ENCODE measurements at regions not wholly inside any gene's neighbourhood (a gene's known extent, or its start where the extent isn't known, plus 50 kb on each side); places are given as distances from the start of the nearest gene placed in this dataset.

GRCh38 chr5:73266176-73266738, 93.3 kb downstream of the TMEM174 start:
- intact Hi-C loops (cut with DNase I, micrococcal nuclease): no loop called here
- no peaks in the 10 kb centered on the region for H3K36me3 ChIP-seq (ENCODE audit: low read depth)
- no peak overlapping the region for H3K4me3 ChIP-seq
- DNase-seq: no peak
- no peak for TF ChIP-seq CTCF (IDR thresholded peaks at IDR 0.05)
- no peaks in the 10 kb centered on the region for H3K4me1 ChIP-seq (ENCODE audit: low read depth)
- no peak for ATAC-seq
- H3K9me3 ChIP-seq: no peaks in the 10 kb centered on the region

GRCh38 chr5:73265641-73266040, 92.6 kb downstream of the TMEM174 start:
- DNase-seq: no peak
- Histone ChIP-seq H3K9me3 (no peaks in the 10 kb centered on the region), H3K4me3 (no peak overlapping the region), H3K36me3 (ENCODE audit: low read depth) (no peaks in the 10 kb centered on the region), H3K4me1 (ENCODE audit: low read depth) (no peaks in the 10 kb centered on the region)
- intact Hi-C loops (cut with DNase I, micrococcal nuclease): no loop called here
- no peak for TF ChIP-seq CTCF (IDR thresholded peaks at IDR 0.05)
- no peak for ATAC-seq

- DNase-seq: no peak
- intact Hi-C loops (cut with DNase I, micrococcal nuclease): no loop called here
- Histone ChIP-seq H3K36me3 (ENCODE audit: low read depth) (no peaks in the 10 kb centered on the region), H3K4me1 (ENCODE audit: low read depth) (no peaks in the 10 kb centered on the region), H3K9me3 (no peaks in the 10 kb centered on the region), H3K4me3 (no peak overlapping the region)
- TF ChIP-seq CTCF (IDR thresholded peaks at IDR 0.05): no peak
- ATAC-seq: no peak
Observed at GRCh38 chr5:73264631-73265030, 91.6 kb downstream of the TMEM174 start.

DNA sequence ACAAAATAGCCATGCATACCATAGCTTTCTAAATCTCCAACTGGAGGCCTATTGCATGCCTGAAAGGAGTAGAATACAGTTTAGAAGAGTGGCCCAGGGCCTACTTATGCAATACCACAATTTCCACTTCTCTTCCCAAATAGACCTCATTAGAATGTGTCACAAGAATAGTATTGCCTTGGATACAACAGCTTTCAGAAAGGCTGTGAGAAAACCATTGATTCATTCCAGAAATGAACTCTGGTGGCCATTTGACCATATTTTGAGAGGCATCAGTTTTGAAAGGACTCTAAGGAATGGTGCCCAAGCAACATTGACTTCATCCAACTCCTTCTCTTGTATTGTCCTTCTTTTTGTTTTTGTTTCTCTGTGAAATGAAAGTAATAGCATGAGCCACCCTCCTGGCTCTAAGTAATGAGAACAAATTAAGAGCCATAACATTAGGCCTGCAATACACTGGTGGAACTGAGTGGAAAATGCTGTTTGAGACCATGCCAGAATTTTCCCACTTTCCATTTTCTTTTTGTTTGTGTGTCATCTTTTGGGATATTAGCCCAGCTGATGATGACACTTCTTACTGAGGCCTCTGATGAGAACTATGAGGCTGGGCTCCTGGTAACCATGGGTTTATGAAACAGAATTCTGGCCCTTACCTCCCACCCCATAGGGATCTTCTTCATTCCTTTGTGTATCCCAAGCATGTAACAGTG, 90.2 kb downstream of the TMEM174 start:
- no peaks in the 10 kb centered on the region for H3K36me3 ChIP-seq (ENCODE audit: low read depth)
- no peaks in the 10 kb centered on the region for H3K9me3 ChIP-seq
- no peak overlapping the region for H3K4me3 ChIP-seq
- DNase-seq: no peak
- no peak for TF ChIP-seq CTCF (IDR thresholded peaks at IDR 0.05)
- no peak for ATAC-seq
- intact Hi-C loops (cut with DNase I, micrococcal nuclease): no loop called here
- H3K4me1 ChIP-seq (ENCODE audit: low read depth): no peaks in the 10 kb centered on the region

DNA sequence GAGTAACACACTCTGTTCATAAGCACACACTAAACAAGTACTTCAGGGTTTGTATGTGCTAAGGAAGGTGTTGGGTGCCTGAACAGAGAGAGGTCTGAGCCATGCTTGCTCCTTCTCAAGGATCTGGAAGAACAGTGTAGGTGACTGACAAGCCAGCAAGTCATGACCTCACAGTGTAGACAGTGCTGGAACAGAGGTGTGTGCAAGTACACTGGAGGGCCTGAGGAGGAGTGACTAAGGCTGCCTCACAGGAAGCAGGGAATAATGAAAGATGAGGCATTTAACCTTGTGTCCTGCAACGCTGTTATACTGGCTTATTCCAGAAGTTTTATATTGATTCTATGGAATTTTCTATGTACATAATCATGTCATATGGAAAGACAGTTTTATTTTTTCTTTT, 83.9 kb downstream of the TMEM174 start:
- Histone ChIP-seq H3K36me3 (ENCODE audit: low read depth) (no peaks in the 10 kb centered on the region), H3K4me1 (ENCODE audit: low read depth) (no peaks in the 10 kb centered on the region), H3K4me3 (no peak overlapping the region), H3K9me3 (no peaks in the 10 kb centered on the region)
- DNase-seq (no peak), ATAC-seq (no peak)
- intact Hi-C loops (cut with DNase I, micrococcal nuclease): no loop called here
- TF ChIP-seq CTCF (IDR thresholded peaks at IDR 0.05): no peak
